COLO829 (cell line): ENCODE measurements at regions not wholly inside any gene's neighbourhood (a gene's known extent, or its start where the extent isn't known, plus 50 kb on each side); places are given as distances from the start of the nearest gene placed in this dataset.
A peak's percentile ranks its signal among the peaks of the same experiment; 100 is the strongest.

Experiments
- DNase-seq: peaks from one replicate; pipeline ENCODE4 v3.0.0; 2012; ENCODE audit warnings: low spot score

DNA sequence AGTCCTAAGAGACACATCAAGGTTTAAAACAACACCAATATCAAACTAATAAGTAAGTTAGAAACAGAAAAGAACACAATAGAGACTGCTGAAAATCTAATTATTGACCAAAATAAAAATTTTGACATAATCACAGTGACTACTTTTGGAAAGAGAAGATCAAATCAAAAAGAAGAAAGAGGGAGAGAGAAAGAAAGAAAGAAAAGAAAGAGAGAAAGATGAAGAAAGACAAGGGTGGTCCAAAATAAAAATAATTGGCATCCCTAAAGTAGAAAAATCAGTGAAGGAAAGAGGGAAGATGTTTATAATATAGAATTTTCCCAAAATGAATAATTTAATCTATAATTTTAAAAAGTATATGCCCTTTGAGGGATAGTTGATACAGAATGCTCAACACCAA, 118.8 kb upstream of the VIPR2 start:
- DNase-seq, result no peak

DNA sequence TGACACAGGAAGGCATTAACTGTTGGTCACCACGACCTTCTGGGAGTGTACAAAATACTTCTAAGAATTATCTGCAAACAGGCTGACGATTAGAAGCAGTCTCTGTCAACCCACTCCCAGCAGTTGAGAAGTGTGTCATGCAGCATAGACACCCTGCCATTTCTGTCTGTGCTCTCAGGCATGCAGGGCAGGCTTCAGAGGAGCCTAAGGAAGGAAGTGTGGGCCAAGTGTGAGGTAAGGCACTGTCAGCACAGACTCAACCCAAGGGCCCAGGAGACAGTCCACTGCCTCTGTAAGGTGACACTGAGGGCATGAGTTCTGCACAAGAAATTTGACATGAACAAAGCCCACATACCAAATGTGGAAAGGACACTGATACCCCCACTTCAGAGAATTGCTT, 109.0 kb upstream of the VIPR2 start:
- no peak for DNase-seq

DNA sequence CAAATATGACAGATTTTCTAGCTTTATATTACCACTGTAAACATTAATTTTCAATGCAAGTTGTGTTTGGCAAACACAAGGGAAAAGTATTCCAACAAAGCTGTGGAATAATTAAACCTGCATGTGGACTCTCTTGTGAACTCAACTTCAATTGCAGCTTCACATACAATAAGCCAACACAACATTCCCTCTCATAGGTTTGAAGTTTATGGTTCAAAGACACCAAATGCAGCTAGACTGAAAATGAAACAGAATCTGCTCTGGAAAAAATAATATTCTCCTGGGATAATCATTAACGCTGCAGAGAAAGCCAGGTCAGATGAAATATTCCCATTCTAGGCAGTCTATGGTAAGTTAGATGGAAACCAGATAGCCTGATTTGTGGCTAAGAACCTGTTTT, 105.8 kb upstream of the VIPR2 start:
- no peak for DNase-seq

DNA sequence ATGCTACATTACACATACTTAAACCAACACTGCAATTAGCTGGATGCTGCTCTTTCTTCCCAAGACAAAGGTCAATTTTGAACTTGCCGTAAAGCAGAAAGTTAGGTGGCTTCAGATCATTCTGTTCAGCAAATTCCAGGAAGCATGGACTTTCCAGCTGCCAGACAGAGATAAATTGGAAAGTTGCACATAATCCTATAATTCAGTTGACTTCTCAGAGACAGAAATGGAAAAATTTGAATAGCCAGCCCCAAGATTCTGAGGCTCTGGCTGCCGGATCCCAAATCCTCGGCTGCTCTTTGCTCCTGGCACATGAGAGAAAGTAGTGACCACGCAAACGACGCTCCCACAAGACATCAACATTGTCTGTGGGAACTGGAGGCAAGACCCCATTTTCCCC, 105.0 kb upstream of the VIPR2 start:
- no peak for DNase-seq

DNA sequence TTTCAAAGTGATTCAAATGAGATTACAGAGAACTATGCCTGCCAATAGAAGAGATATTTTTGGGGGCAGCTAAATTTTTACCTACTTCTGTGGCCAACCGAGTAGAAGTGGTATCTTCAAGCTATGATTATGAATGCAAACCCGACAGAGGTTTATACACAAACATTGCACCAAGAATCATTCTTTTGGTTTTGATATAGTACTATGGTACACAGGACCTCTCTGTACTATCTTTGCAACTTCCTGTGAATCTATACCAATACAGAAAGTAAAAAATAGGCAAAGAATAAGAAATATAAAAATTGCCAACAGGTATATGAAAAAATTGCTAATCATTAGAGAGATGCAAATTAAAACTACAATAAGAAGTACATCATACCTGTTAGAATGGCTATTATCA, 103.2 kb upstream of the VIPR2 start:
- DNase-seq, result no peak

DNA sequence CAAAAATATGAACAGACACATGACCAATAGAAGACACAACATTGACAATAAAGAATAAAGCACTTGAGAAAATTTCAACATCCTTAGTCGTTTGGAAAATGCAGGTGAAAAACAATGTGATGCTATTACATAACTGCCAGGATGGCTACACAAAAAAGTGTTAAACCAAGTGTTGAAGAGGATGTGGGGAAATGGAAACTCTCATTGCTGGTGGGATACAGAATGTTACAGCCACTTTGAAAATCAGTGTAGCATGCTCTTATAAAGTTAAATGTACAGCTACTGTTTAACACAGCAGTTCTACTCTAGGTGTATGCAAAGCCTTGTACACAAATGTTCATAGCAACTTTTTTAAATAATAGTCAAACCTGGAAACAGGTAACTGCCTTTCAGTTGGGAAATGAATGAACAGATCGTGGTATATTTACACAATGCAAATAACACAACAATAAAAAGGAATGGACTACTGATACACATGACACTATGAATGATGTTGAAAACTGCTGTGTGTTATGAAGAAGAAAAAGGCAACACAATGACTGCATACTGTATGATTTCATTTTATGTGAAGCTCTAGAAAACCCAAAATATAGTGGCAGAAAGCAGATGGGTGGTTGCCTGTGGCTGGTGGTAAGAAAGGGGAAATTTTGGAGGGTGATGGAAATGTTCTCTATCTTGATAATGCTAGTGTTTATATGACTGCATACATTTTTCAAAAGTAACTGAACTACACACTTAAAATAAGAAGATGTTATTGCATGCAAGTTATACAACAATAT, 102.2 kb upstream of the VIPR2 start:
- no peak for DNase-seq

DNA sequence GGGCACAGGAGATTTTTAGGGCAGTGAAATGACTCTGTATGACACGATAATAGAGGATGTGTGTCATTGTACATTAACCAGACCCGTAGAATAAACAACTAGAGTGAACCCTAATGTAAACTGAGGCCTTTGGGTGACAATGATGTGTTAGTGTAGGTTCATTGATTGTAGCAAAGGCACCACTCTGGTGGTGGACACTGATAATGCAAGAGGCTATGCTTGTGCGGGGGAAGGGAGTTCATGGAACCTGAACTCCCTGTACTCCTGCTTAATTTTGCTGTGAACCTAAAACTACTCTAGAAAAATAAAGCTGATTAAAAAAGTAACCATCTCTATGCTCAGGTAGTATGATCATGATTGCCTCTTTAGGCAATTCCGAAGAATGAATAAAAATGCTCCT, 96.3 kb upstream of the VIPR2 start:
- DNase-seq, result no peak

DNA sequence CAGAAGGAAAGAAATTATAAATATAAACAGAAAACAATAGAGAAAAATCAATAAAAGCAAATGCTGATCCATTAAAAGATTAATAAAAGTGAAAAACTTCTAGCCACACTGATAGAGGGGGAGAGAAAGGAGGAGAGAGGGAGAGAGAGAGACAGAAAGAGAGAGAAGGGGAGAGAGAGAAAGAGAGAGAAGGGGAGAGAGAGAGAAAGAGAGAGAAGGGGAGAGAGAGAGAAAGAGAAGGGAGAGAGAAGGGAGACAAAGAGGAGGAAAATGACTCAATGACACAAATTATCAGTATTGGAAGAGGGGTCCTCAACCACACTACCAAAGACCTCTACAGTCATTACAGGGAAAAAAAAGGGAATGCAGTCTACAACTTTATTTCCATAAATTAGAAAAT, 94.4 kb upstream of the VIPR2 start:
- DNase-seq, result no peak

DNA sequence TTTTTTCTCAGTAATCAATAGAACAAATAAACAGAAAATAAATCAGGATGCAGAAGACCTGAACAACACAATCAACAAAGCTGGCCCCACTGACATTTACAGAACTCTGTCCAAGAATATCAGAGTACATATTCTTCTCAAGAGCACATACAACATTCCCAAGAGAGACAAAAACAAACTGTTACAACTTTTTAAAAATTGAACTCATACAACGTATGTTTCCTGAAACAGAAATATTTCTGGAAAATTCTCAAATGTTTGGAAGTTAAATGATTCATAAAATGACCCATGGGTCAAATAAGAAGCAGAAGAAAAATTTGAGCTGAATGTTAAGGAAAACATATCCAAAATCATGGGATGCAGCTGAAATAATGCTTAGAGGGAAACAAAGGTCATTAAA, 93.9 kb upstream of the VIPR2 start:
- DNase-seq, result no peak

DNA sequence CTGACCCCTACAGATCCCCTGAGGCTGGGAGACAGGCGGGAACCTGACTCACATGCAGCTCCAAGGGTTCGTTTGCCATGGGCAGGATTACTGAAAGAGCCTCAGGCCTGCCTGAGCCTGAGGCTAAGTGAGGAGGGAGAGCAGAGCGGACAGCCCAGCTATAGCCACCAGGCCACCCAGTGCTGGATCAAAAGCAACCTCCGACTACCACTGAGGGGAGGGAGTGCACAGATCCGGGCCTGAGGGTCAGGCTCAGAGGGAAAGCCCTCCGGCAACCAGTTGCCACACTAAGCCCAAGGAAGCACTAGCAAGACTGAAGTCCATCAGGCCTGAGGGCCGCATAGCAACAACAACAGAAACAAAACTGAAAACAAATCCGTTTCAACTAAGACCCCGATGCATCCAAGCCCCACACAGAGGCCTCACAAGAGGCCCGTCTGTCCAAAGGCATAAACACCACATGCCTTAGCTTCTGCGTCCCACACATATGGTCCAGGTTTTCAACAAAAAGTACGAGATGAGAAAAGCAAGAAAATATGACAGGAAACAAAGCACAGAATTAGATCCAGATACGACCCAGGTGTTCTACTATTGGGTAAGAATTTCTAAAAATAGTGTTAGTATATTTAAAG, 92.5 kb upstream of the VIPR2 start:
- DNase-seq, result no peak

DNA sequence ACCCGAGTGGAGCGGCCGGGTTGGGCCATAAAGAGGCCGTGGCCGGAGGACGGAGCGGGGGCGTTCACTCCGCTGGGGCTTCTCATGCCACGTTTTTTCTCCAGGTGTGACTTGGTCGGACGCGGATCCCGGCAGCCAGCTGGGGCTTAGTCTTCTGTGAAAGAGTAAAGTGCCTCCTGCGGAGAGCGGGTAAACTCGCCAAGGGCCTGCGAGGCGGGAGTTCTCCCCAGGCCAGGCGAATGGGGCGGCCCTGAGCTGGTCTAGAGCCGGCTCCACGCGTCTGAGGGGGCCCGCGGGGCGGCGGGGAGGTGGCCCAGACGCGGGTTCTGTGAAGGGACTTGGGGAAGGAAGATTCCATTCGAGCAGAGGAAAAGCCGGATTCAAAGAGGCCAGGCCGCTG, 86.3 kb upstream of the VIPR2 start:
- DNase-seq, result no peak

DNA sequence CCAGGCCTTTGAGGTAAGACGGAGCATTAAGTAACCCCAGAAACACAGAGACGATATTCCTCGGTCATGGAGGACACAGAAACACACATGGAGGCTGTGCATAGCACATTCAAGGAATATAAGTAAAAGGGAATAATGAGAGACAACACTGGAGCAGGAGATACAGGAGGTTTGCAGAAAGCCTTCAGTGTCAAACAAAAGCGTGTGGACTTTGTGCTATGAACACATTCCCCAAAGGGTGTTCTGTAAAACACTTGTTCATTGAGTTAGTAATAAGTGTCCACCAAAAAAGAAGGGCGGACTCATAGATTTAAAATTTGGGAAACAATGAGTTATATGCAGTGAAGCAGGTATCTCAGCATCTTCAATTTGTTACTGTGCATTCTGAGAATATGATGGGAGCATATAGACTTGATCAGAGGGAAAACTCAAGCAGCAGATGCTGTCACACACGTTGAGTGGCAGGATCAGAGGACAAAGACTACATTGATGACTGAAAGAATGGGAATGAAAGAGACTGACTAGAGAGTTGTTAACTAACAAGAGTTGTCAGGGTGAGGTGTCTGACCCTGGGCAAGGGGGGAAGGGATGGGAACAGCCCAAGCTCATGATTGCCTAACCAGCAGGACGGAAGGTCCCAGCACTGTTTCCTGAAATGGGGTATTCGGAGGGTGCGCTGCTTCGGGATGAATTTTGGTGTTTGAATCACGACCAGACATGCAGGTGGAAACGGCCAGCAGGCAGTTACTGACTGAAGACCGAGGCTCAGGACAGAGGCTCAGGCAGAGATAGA, 85.2 kb upstream of the VIPR2 start:
- no peak for DNase-seq

DNA sequence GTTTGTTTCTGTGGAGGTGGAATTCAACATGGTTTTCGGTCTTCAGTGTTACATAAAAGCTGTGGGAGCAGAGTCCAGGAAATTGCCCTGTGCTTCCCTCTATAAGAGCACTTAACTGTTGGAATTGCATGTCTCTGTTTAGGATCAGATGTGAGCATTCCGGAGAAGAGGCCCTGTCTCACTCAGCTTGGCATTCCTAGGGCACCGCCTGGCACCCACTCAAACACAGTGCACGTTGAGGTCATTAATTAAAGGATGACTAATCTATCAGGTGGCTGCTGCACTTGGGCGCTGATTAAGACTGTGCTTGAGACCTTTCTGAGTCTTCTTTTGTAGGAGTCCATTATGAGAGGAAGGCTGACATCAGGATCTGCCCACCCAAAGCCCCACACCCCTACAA, 82.8 kb upstream of the VIPR2 start:
- DNase-seq, result peak; percentile 15

DNA sequence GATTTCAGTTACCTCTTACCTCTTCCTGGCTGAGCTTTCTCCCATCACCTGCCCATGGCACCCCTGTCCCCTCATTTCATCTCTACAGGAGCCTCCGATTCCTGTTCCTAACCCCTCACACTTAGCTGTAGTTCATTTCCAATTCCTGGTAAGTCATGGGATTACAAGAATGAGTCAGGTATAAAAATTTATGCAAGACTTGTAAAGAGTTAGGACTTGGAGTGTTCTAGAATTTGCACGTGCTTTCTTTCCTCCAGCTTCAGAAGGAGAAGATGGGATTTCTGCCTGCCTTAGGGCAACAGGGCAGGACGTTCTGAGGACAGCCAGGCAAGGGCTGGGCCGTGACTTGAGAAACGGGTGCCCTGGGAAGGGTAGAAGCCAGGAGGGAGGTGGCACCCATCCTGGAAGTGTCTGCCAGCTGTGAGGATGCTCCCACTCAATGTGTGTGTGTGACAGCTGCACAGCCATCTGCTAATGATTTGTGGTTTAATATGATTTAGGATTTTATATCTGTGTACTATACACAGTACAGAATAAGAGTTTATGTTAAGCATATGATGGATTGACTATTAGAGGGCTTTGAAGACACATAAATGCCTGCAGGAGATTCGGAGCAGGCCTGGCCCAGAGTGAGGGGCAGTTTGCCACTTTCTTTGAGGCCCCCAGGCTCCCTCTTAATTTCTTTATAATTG, 81.5 kb upstream of the VIPR2 start:
- no peak for DNase-seq

DNA sequence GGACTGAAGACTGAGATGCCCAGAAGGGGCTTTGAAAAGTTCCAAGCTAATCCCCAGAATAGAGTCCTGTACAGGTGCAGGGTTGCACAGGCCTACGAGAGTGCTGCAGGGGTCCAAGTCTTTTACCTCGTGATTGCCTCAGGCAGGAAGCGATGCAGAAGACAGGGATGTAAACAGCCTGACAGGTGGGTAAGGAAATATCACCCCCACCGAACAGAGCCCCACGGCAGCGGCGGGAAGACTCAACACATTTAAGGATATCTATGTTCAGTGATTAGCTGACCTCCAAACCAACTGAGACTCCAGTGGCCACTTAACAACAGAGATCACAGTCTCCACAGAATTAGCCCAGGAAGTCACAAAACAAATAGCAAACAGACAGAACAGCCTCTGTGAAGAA, 73.9 kb upstream of the VIPR2 start:
- DNase-seq, result no peak

DNA sequence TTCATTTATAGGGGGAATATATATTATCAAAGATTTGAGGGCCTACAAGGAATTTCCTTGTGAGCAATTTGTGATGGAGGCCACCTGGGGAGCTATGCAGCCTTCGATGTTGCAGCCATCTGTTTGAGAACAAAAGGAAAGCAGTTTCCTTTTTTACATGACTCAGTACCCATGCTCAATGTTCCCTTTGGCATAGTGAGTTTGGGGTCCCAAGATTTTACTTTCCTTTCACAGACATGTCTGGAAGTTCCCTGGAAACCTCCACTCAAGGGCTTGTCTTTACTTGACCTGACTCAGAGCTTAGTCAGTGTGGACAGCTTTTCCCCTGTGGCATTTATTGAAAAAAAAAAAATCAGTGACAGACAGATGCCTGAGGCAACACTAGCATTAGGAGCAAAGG, 73.5 kb upstream of the VIPR2 start:
- DNase-seq, result no peak

DNA sequence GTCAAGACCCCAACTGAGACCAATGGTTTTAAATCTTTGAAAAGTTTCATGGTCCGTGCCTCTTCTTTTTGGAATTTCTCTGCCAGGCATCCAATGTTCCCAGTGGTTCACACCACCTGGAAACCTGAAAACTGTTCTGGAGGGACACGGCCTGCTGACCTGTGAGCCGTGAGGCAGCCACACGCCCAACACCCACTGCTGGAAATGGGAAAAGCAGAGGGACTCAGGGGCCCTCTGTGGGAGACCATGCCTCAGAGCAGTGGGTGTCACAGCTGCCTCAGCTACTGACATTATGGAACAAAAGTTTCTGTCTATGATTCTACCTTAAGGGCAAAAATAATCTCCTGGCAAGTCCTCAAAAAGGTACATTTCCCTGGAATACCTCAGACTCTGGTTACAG, 70.4 kb upstream of the VIPR2 start:
- no peak for DNase-seq

DNA sequence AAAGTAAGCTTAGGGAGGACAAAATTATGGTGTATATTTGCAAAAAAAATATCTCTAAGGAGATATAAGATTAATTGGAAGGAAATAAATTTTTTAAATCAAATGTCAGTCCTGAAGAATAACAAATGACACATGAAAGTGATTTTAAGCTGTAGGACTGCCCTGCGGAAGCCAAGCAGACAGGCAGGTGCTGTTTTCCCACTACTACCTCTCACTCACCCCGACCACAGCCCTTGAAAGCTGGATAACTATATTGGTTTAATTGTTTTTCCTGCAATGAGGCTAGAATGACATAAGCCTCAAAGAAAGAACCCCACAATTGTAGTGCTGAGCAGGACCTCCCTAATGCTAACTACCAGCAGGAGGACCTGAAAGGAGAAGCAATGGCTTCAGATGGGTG, 68.6 kb upstream of the VIPR2 start:
- no peak for DNase-seq

DNA sequence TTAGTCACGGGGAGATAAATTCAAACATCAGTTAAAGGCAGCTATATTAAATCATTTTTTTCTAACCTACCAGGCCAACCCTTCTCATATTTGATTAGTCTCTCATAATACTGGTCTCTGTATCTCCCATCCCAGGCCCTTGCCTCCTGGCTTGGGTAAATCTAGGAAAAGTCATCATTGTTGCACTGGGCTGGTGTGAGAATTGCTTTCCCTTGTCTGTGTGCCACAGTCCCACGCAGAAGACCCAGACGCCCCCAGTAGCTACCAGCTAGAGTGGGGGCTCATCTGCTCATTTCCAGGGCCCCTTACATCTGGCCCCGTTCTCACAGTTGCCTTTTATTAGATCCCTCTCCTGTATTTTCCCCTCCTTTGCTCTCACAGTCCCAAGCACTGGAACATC, 67.6 kb upstream of the VIPR2 start:
- no peak for DNase-seq

DNA sequence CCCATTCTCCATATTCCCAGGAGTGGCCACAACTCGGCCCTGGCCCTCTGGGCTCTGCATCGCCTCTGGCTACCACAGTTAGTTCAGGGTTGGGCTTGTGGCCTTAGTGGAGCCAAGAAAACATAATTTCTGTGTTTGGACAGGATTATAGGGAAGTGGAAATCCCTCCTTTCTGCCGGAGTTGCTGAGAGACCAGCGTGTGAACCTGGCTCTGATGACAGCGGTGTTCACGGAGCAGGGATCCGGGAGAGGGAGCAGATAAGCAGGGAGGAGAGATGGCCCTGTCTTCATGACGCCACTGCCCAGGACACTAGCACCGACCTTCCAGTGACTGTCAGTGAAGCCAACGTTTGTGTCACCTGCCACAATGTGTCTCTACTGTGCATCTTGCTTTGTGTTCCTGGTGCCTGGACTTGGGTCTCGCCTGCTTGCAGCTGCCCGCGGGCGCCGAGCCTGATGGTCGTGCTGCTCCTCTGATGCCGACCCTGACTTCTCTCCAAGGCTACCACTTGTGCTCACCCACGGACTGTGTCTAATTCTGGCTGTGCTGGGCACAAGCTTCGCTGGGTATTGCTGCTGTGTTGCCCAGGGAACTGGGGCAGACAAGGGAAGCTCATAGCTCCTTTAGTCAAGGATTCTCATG, 67.0 kb upstream of the VIPR2 start:
- no peak for DNase-seq

DNA sequence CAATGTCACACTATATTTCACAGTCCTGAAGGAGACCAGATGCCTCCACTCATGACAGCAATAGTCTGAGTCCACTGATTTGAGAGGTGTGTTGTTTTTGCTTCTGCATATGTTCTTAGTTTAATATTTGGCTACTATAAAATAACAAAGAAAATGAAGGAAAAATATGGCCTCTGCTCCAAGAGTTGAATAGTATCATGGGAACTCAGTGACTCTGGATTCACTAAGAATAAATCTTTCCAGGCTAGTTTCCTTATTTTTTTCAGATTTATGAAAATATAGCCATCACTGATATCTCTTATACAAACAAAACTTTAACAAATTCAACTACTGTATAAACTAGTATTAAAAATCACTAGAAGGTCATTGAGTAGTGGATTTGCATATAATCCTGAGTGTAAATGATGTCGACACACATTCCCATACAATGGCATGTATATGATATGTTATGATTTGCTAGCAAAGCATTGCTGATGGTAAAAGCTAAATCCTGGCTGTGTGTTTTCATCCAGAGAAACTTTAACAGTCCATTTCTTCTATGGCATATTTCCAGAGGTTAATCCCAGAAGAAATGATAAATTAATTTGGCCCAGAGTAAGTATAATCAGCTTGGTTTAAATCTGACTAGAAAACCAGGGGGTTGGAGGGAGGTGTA, 66.0 kb upstream of the VIPR2 start:
- no peak for DNase-seq

DNA sequence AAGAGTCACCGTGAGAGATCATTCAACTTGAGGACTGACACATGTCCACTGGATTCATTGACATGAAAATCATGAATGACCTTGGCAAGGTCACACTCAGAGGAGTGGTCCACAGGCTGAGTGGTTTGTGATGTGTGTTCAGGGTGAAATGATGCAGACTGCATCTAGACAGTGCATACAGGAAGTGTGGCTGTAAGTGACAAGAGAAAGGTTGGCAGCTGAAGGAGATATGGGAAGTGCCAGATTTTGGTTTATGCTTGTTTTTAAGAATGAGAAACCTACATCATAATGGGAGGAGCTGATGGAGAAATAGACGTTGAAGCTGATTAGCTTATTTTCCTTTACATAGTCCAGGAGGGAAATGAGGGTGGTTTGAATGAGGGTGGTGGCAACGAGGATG, 64.8 kb upstream of the VIPR2 start:
- DNase-seq, result no peak
